Ammon's horn (tissue), 1 donor: ENCODE measurements at regions not wholly inside any gene's neighbourhood (a gene's known extent, or its start where the extent isn't known, plus 50 kb on each side); places are given as distances from the start of the nearest gene placed in this dataset.
"Not testable (repeated sequence)": the region's sequence is repeated elsewhere in the genome, so short reads cannot be mapped to it uniquely, and the experiment has no call there.

Experiments
- DNase-seq: peaks from one replicate; pipeline ENCODE4 v3.0.0-alpha.2; 2016; ENCODE audit warnings: low spot score

DNA sequence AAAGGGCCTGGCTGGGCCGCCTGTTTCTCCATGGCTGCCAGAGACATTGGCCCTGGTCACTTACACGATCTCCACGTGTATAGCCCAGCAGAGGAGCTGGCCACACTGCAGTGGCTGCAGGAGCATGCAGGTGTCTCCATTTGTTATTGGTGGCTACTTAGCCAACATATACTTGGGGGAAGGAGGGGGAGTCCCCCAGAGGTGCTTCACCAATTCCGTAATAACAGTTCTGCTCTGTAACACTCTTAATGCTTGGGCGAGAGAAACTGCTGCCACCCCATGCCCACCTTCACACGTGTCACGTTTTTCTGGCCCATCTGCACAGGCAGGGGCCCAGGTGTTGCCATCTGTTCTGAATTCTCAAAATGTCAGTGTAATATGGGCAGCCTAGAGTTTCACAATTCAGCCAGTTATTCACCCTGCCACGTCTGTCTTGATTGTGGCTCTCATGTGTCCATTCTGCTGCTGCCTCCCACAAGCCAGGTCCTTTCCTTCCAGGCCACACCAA is 353.5 kb downstream of the BCL2L11 start:
- DNase-seq, result not testable (repeated sequence)

DNA sequence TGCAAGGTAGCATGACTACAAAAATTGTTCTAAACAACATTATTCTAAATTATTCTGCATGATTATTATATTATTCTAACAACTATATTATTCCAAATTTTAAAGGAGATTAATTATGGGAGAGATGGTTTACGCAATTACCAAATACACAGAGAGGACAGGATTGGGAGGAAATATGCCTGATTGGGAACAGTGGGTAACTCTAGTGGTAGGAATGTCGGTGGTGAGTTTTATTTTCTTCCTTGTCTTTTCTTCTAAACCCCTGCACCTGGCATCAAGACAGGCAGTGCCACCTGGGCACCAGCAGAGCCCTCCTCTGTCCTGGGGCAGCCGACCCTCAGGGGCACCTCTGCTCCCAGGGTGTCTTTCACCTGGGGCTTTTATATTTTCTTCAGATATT is 357.6 kb downstream of the BCL2L11 start:
- DNase-seq, result not testable (repeated sequence)

DNA sequence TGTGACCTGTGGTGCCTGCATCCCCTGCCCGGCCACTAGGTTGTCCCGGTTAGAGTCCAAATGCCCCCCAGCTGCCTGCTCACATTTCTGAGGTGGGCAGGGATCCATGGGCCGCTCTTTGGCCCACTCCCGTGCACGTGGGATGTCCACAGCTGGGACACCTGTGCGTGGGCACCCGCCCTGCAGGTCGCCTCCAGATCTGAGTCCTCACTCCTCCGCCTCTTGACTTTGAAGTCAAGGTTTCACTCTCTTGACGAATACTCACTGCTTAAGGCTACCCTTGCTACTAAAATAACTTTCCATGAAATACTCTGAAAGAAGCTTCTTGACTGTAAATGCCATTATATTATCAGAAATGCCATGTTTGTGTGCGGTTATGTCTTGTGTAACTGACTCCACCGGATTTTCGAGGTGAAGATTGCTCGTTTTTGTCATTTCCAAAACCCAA is 358.2 kb downstream of the BCL2L11 start:
- DNase-seq, result not testable (repeated sequence)

DNA sequence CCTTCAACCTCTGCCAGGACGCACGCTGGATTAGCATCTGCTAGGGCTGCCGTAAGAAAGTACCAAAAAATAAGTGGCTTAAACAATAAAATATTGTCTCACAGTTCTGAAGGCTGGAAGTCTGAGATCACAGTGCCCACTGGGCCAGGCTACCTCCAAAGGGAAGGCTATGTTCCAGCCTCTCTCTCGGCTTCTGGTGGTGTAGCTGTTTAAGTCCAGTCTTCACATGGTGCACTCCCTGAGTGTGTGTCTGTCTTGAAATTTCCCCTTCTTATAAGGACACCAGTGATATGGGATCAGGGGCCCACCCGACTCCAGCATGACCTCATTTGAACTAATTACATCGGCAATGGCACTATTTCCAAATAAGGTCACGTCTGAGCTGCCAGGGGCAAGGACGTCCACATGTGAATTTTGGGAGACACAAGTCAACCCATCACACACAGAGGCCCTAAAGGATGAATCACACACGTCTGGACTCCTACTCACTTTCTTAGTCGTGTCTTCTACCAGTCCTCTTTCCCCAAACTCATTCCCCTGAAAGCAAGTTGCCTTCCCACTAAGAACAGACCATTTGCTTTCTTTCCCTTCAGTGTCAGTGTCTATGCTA is 359.4 kb downstream of the BCL2L11 start:
- not testable (repeated sequence) for DNase-seq

DNA sequence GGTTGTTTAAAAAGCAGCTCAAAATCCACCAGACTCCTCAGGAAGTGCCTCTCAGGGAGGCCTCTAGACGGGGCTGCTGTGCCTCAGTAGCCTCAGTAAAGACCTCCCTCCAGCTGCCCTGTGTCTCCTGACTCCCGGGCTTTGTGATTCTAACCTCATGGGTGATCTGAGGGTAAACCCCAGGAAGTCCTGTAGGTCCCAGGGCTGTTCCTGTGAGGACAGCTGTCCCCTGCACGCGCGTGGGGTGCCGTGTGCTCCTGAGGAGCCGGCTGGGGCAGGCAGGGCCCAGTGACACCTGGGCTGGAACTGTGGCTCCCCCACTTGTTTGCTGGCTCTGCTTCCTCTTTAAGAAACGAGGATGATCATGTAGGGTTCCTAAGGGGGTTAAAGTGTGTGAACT is 359.9 kb downstream of the BCL2L11 start:
- not testable (repeated sequence) for DNase-seq

DNA sequence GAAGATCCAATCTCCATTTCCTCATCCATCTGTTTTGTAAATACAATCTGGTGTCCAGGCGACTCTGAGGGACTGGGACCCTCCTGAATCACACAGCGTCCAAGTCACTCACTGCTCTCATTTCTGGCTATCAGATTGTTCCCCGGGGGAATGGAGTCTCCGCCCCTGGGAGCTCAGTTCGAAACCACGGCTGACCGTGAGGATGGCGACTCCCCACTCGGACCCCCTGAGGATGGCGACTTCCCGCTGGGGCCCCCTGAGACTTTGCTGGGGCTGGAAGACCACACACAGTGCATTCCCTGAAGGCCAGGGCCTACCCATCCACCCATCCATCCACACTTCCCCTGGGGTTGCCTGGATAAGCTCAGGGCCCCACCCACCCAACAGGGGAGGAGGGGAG is 360.5 kb downstream of the BCL2L11 start:
- not testable (repeated sequence) for DNase-seq

DNA sequence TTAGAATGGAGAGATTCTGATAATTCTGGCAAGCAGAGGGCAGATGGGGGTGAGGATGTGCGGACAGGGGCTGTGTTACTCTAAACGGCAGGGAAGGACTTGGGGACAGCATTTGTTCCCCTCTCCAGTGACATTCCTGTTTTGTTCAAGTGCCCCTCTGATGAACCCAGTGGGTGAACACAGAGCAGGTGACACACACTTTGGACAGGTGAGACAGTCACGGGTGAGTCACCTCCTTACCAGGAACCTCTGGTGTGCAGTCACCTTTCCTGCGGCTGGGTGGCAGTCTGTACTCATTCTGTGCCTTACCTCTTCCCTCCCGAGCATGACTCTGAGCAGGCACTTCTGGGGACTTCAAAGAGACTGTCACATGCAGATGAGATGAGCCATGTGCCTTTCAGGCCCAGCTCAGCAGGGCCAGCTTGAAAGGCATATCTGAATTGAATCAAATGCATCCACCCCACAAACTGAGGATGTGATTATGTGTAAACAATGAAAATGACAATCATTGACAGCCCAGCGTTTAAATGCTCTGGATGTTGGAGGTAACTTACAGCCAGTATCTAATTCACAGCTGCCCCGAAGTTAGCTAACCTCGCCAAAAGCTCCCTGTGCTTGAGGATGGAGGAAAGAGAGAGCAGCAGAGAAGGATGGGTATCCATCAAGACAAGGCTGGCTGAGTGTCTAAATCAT is 362.4 kb downstream of the BCL2L11 start:
- DNase-seq, result not testable (repeated sequence)

DNA sequence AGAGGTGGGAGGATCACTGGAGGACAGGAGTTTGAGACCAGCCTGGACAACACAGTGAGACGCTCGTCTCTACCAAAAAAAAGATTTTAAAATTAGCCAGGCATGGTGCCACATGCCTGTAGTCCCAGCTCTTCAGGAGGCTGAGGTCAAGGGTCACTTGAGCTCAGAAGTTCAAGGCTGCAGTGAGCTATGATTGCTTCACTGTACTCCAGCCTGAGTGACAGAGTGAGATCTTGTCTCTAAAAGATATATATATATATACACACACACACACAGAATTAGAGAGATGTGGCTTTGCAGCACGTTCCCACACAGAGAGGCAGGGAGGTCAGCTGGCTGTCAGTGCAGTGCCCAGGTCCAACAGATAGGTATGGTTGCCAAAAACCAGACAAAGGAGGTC is 363.4 kb downstream of the BCL2L11 start:
- DNase-seq, result not testable (repeated sequence)

DNA sequence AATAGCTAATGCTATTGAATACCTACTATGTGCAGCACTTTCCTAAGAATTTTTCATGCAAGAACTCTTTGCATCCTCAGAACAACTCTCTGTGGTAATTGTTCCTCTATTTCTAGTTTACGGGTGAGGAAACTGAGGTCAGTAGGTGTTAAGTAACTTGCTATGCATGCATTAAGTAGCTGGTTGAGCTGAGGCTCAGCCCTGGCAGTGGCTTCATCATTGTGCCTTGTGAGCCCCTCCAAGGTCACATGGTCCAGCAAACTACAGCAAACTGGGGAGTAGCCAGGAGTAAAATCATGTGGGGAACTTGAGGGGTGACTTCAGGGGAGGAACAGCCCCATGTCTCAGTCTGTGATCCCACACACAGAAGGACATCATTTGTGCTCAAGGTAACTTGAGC is 365.2 kb downstream of the BCL2L11 start:
- not testable (repeated sequence) for DNase-seq

DNA sequence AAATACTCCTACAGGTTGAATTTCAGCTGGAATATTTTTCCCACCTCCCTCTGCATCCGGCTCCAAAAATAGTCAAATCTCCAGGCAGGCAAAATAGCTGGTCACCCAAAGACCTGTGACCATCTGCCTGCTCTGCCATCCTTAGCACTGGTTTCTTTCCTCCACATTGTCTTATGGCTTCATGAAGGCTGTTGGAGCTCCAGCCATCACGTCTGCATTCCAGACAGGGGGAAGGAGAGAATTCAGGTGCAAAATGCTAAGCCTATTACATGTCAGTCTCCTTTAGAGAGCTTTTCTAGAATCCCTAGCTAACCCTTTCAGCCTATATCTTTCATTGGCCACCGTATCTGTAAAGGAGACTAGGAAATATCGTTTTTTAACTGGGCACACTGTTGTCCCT is 367.7 kb downstream of the BCL2L11 start:
- not testable (repeated sequence) for DNase-seq

DNA sequence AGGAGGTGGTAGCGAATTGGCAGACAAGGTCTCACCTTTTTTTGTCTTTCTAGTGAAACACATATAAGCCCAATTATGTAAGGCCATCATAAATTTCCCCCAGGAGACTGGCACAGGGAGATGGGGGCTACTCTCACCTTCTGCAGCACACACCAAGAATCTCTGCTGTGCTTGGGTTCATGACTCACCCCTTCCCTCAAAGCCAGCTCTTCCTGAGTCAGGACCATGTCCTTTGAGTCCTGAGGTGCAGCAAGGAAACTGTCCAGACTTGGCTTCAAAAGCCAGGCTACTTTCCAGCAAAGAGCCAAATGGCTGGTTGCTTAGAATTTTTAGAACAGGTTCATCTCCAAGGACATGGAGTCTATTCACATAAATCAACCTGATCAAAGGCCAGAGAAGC is 368.7 kb downstream of the BCL2L11 start:
- DNase-seq, result not testable (repeated sequence)

DNA sequence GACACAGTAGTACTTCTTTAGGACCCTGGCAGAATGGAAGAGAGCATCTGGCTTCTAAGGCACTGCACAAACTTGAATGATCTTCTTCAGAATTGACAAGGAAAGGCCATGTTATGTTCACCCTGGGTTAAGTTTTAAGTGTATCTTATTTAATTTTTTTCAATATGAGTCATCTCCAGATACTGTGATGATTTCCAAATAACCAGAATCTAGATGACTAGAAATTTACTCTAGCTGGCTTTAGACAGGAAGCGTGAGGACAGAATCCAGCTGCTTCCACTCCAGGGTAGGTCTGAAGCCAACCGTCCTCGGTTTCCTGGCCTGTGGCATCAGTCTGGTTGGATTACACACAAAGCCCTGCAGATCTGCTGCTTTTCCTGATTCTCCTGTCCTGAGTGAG is 370.5 kb downstream of the BCL2L11 start:
- not testable (repeated sequence) for DNase-seq

DNA sequence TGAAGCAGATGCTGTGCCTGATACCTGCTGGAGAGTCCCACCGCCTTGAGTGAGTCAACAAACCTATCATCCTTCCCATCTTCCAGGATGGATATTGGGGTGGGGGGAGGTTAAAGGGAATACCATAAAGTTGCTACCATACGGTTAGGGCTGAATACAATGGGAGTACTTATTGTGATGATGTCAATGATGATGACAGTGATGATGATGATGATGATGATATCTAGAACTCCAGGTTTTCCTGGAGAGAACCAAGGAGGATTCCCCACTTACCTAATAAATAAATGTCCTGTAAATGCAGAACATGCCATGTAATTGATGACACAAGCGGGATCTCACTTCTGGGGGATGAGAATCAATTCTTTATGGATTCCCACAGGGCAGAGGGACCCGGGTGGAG is 370.9 kb downstream of the BCL2L11 start:
- not testable (repeated sequence) for DNase-seq

DNA sequence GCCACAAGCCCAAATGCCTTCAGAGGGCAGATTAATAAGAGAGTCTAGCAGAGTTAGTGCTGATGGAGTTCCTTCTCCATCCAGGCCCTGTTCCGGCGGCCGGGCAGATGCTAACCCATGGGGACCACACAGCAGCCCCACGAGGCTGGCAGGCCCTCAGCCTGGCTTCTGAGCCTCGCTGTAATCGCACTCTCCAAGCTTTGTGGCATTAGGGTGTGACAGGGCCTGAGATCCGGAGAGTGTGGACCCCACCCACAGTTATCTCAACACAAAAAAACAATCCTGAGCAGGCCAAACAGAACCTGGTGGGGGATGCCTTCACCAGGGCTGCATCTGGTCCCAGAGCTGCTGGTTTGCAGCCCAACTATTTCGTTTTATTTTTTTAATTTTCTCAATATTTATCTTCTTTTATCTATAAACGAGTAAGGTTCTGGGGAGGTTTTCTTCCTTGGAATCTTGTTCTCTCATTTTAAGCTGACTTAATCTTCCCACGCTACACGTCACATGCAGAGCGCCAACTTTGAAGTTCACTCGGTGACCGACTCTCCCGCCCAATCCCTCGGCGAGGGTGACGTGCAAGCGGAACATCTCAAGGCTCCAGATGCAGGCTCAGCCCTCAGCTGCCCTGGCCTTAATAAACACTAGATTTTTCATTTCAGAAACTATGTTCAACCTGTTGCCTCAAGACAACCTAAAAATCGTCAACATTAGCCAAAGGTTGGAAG is 372.4 kb downstream of the BCL2L11 start:
- not testable (repeated sequence) for DNase-seq

DNA sequence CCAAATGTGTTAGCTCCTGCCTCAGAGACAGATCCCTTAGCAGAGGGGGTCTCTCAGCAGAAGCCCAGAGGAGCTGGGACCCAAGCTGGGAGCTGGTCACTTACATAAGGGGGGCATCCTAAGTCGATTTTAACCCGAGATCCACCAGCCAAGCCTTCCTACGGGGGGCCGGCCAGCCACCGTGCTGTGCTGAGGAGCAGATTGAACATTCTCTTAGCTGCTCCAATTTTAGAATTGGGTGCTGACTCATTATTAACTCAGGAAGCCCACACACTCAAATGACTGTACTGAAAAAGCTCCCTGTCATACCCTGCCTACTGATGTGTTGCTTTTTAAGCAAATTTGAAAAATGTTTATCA is 373.0 kb downstream of the BCL2L11 start:
- not testable (repeated sequence) for DNase-seq

DNA sequence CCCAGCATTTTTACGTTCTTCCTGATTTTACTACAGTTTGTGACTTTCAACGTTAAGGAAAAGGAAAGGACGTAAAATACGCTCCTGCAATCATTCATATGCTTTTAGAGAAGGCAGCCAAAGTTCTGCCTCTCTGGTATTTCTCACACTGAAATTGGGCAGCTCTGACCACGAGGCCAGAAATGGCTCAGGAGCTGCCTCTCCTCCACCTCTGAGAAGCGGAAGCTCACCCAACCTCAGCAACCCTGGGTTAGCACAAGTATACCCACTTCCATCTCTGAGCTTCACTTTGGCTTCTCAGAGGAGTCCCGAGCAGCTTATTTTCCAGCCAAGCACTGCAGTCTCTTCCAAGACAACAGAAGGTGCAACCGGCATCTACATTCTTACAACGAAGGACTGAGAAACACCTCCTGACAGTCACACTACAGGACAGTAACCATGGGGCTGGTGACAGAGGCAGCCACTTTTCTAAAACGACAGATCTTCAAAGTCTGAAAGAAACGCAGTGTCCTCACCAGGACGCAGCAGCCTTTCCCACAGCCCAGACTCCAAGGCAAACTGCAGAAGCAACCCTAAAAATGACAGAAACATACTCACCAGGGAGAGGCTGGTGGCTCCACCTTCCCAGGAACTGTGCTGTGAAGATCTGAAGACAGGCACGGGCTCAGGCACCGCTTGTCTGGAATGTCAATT is 373.7 kb downstream of the BCL2L11 start:
- not testable (repeated sequence) for DNase-seq

DNA sequence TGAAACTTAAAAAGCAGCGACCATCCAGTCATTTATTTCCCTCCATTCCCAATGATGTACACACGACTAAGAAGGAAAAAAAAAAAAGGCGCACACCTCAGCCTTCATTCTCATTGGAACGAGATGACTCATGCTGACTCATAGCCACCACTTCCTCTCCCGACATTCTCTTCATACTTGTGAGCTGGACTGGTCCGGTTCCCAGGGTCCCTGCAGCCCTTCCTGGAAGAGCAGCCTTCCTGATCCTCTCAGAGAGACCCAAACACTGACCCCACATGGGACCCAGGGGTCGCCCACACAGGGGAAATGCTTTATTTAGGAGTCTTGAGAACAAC is 374.2 kb downstream of the BCL2L11 start:
- DNase-seq, result not testable (repeated sequence)

DNA sequence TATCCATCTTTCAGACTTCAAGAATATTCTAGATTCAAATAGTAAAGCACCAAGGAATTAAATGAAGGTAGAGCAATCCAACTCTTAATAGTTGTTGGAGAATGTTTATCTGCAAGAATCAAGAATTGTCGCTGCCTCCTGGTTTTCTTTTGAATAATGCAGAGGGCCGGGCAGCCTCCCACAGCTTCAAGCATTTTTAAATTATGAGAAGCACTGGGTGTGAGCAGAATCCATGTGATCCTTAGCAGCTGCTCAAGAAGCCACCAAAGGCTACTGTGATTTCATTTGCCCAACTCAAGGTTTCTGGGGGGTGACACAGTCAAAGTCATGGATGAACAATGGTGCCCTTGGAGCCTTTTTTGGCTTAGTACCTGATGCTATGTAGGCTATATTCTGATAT is 374.9 kb downstream of the BCL2L11 start:
- DNase-seq, result not testable (repeated sequence)

DNA sequence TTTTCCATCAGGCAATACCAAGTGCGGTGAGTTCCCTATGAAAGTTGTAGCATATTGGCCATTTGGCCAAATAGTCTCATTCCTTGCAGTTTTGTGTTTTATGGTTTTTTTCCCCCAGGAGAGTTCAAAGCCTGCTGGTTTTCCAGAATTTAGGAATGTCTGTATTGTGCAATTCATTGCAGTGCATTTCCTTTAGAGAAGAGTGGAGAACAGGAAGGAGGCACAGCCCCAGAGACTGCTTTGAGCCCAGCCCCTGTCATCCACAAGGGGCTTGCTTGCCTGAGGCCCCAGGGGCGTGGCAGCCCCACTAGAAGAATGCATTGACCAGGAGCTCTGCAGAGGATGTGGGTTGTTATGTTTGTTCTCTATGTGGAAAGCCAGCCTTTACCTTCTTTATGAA is 375.5 kb downstream of the BCL2L11 start:
- not testable (repeated sequence) for DNase-seq

DNA sequence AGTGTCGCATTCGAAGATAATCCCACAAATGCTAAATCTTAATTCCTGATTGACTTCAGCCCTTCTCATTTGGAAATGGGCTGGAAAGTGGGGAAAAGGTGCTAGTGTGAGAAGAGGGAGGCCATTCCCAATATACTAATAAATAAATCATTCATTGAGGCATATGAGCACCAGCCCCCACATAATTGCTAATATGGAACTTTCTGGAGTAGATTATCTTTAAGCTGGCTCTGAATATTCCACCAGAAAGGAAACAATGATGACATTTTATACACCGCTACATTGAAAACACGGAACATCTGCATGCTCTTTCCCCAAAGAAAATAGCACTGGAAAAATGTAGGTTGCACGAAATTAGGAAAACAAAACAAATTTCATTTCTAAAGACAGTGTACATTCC is 376.1 kb downstream of the BCL2L11 start:
- DNase-seq, result not testable (repeated sequence)

DNA sequence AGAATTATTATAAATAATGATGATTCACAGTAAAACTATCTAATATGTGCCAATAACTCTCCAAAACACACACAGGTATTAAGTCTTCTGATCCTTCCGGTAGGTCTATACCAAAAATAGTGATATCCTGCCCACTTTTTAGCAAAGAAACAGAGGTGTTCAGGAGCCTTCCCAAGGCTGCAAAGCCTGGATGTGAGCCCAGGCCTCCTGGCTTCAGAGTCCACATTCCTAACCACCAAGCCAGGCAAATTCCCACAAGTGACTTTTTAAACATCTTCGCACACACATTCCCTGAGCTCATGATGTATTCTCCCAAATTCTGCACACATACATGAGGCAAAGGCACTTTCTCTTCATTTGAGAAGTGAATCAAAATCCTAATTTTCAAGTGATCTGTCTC is 376.6 kb downstream of the BCL2L11 start:
- not testable (repeated sequence) for DNase-seq

DNA sequence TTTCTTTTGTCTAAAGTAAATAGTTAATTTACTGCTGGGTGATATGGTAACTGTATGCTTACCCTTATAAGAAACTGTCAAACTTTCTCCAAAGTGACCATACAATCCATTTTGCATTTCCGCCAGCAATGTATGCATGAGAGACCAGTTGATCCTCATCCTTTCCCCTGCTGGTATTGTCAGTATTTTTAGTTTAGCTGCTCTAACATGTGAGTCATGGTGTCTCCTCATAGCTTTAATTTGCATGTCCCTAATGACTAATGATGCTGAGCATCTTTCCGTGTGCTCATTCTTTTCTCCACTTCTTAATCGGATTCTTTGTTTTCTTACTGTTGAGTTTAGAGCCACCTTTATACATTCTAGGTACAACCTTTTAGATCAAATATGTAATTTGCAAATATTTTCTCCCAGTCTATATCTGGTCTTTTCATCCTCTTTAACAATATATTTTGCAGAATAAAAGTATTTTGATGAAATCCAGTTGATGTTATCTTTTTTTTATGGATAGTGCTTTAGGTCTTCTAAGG is 379.9 kb downstream of the BCL2L11 start:
- not testable (repeated sequence) for DNase-seq
